Stimulated activated naive B cell treated with anti-CD40 and anti-IgM and Interleukin-4, amounts not matched to agents 10 μg/mL and 1 μg/mL and 100 μg/mL, for 72 hours (primary cell): ENCODE measurements at regions not wholly inside any gene's neighbourhood (a gene's known extent, or its start where the extent isn't known, plus 50 kb on each side); places are given as distances from the start of the nearest gene placed in this dataset.

Experiments used
- ATAC-seq, 2 donors: fragments of 150-1000 bp; cut with Tn5 transposase; replicated peaks; 2 replicates each; pipeline ENCODE4 v1.10.0; 2021; ENCODE audit warnings: moderate library complexity in 1 of 2
- DNase-seq: peaks from one replicate; pipeline ENCODE4 v3.0.0; 2021
- H3K27ac Mint-ChIP-seq: one replicate; pipeline ENCODE4 v1.8.0; 2022; ENCODE audit warnings: mild to moderate bottlenecking, mixed read lengths
- H3K27me3 Mint-ChIP-seq, 2 donors: one replicate each; pipeline ENCODE4 v1.8.0; 2022; ENCODE audit warnings: mixed read lengths in 2 of 2
- H3K36me3 Mint-ChIP-seq, 2 donors: one replicate each; pipeline ENCODE4 v1.8.0; 2022; ENCODE audit warnings: mixed read lengths in 2 of 2, mild to moderate bottlenecking in 1 of 2
- H3K4me1 Mint-ChIP-seq, 2 donors: one replicate each; pipeline ENCODE4 v1.8.0; 2022; ENCODE audit warnings: mixed read lengths in 2 of 2, mild to moderate bottlenecking in 1 of 2
- H3K4me3 Mint-ChIP-seq, 2 donors: one replicate each; pipeline ENCODE4 v1.8.0; 2022; ENCODE audit warnings: mild to moderate bottlenecking in 2 of 2, mixed read lengths in 2 of 2, moderate library complexity in 1 of 2
- H3K9me3 Mint-ChIP-seq, 2 donors: one replicate each; pipeline ENCODE4 v1.8.0; 2022; ENCODE audit warnings: mixed read lengths in 2 of 2, mild to moderate bottlenecking in 1 of 2

DNA sequence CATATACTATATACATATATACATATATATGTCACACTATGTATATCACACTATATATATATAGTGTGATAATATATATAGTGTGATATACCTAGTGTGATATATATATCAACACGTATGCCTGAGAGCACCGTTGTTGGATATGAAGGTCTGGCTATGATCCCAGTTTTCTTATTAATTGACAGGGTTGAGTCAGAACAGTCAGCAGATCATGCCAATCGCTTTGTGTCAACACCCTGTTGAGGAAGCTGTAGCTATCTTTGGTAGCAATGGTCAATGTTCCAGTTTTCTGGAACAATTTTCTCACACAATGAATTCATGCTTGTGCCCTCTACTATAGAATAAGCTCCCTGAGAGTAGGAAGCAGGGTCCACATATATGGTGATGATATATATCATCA, 496.0 kb upstream of the AGA start:
- no peak overlapping the region for H3K27ac Mint-ChIP-seq

DNA sequence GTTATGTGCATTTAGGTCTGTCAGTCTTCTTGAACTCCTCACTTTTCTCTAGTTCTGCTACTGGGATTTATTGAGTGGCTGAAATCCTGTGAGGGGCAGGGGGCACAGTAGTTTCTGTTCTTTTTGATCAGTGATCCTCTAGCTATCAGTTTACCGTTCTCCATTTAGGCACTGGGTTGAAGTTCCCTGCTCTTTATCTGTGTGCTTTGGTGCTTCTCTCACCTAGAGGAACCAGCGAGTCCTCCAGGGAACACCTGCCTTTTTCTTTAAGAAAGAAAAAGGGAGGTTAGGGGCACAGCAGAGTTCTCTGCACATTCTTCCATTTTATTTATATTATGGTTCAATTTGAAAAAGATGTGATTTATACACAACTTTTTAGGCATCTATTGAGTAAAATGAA, 503.0 kb upstream of the AGA start:
- H3K4me1 Mint-ChIP-seq: no peaks in the 10 kb centered on the region
- H3K36me3 Mint-ChIP-seq: no peaks in the 10 kb centered on the region
- H3K27me3 Mint-ChIP-seq: no peaks in the 10 kb centered on the region
- no peak for ATAC-seq
- H3K9me3 Mint-ChIP-seq: peaks cover 1 to 4% of the 10 kb centered on the region in 2 donors
- no peak for DNase-seq
- H3K27ac Mint-ChIP-seq: no peak overlapping the region
- H3K4me3 Mint-ChIP-seq: no peak overlapping the region

More for the DNA sequence above, 496.0 kb upstream of the AGA start:
- Mint-ChIP-seq H3K9me3 (peaks cover 0 to 3% of the 10 kb centered on the region in 2 donors), H3K4me1 (no peaks in the 10 kb centered on the region), H3K4me3 (no peak overlapping the region), H3K27me3 (no peaks in the 10 kb centered on the region), H3K36me3 (no peaks in the 10 kb centered on the region)
- ATAC-seq (no peak), DNase-seq (no peak)

DNA sequence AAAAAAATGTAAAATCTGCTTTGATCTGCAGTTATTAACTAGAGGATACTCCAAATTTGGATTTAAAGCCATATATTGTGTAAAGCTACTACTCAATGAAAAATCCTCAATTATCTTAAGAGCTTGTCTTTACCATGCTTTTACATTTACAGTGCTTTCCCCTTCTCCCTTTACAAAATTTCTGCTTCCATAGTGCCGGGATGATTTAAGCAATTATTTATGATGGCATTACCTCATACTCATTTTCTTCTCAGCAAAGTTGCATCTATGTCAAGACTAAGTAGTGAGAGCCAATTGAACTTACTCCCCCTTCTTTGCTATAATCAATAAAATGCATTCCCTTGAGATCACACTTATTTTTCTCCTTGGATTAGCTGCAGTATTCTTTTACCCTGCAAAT, 505.4 kb upstream of the AGA start:
- Mint-ChIP-seq H3K9me3 (peaks cover 0 to 7% of the 10 kb centered on the region in 2 donors), H3K27me3 (no peaks in the 10 kb centered on the region), H3K27ac (no peak overlapping the region), H3K4me1 (no peaks in the 10 kb centered on the region), H3K4me3 (no peak overlapping the region), H3K36me3 (no peaks in the 10 kb centered on the region)
- ATAC-seq: no peak
- no peak for DNase-seq

DNA sequence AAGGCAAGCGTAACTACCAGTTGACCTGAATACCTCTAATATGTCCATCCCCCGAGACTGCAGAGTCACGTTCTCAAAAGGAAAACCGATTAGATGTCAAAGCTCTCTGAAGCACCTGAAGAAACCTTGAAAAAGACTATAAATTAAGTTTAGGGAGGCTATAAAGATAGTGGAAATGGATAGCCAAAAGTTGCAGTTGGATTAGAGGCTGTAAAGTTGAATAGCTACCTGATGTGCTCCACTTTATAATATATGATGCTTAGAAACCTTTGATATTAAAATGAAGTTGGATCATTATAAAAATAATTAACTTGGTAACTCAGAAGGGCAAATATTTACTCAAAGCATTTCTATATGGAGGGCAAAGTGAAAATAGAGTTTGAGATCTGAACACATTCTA, 506.6 kb upstream of the AGA start:
- ATAC-seq (no peak), DNase-seq (no peak)
- Mint-ChIP-seq H3K9me3 (peaks cover 0 to 7% of the 10 kb centered on the region in 2 donors), H3K27ac (no peak overlapping the region), H3K4me1 (no peaks in the 10 kb centered on the region), H3K4me3 (no peak overlapping the region), H3K36me3 (no peaks in the 10 kb centered on the region), H3K27me3 (no peaks in the 10 kb centered on the region)

DNA sequence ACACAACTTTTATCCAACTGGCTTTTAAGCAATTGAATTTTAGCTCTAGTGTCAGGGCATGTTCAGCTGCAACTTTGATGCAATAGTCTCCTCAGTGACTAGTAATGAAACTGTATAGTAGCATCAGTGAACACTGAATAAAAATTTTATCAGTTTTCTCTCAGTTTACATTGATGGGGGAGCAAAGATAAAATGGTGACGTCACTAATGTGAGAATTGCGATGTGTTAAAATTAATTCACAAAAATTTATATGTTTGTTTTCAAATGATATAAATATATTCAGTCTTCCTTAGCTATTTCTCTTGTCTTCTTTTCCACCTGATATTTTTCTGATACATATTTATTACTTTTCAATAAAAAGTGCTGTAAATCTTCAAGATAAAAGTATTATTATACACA, 508.8 kb upstream of the AGA start:
- DNase-seq: no peak
- no peaks in the 10 kb centered on the region for H3K27me3 Mint-ChIP-seq
- no peaks in the 10 kb centered on the region for H3K36me3 Mint-ChIP-seq
- H3K4me1 Mint-ChIP-seq: no peaks in the 10 kb centered on the region
- no peak overlapping the region for H3K27ac Mint-ChIP-seq
- peaks cover 0 to 7% of the 10 kb centered on the region in 2 donors for H3K9me3 Mint-ChIP-seq
- no peak overlapping the region for H3K4me3 Mint-ChIP-seq
- ATAC-seq: no peak

DNA sequence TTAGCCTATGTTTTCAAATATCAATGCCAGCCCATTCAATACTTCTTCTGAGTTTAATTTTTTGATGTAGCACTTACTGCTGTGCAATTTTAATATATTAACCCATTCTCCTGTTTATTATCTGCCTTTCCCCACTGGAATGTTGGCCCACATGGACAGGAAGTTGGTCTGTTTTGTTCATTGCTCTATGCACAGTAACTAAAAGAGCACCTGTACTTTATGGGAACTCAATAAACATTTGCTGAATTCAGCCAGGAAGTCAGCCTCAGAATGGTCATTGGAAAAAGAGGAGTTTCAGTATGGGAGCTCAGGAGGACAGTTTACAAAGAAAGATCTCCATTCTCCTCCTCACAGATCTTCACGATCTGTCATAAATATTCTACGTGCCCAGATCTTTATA, 510.5 kb upstream of the AGA start:
- peaks cover 0 to 7% of the 10 kb centered on the region in 2 donors for H3K9me3 Mint-ChIP-seq
- no peaks in the 10 kb centered on the region for H3K4me1 Mint-ChIP-seq
- no peak for DNase-seq
- no peaks in the 10 kb centered on the region for H3K27me3 Mint-ChIP-seq
- no peak for ATAC-seq
- H3K36me3 Mint-ChIP-seq: no peaks in the 10 kb centered on the region
- no peak overlapping the region for H3K4me3 Mint-ChIP-seq
- H3K27ac Mint-ChIP-seq: no peak overlapping the region

DNA sequence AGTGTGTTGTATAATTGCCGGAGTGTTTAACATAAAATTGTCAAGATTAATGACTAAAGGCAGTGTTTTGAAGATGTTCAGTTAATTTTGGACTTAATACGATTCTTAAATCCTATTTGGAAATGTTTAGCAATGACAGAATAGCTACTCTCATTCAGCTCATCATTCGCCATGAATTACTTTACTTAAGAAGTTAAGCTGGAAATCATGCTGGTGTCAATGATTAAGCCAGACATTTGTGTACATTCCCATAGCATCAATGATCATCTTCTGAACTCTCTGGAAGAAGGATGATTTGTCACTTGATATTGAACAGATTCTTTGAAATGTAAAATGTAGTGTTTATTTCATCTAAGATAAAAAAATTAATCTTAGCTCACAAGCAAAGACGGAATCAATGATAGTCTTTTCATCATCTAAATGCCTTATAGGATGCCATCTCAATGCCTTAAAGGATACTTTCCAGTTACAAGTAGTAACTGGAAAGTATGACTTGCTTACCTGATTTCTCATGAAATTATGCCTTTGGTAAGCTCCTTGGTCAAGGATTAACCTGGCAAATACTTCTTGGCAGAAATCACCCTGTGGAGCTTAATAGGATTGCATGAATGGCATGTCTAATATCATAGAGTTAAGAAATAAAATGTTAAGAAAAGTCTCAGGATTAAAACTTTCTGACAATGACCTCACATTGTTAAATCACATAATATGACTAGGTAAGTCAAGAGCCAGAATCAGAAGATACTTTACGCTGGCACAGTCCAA, 515.5 kb upstream of the AGA start:
- Mint-ChIP-seq H3K4me1 (no peaks in the 10 kb centered on the region), H3K27me3 (no peaks in the 10 kb centered on the region)

DNA sequence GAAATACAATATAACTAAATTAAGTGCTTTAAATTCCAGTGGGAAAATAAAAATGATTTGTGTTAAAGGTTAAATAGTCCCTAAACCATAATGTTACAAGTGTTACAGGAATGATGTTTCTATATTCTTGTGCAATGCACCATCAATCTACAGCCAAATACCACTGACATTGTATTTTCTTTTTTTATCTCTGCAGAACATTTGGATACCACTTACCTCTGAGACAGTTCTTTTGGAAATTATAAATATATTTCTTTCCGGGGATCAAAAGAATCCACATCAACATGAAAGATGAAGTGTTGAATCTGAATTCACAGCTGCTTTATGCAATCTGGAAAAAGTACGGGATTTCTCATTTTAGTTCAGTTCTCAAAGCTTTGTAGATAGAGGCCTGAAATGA, 518.3 kb upstream of the AGA start:
- Mint-ChIP-seq H3K9me3 (peaks cover 3% of the 10 kb centered on the region in 2 donors), H3K4me3 (no peak overlapping the region), H3K27me3 (no peaks in the 10 kb centered on the region), H3K27ac (no peak overlapping the region), H3K36me3 (no peaks in the 10 kb centered on the region), H3K4me1 (no peaks in the 10 kb centered on the region)
- no peak for DNase-seq
- ATAC-seq: no peak

More for the DNA sequence above, 515.5 kb upstream of the AGA start:
- Mint-ChIP-seq H3K4me3 (no peak overlapping the region), H3K36me3 (no peaks in the 10 kb centered on the region), H3K9me3 (peaks cover 2 to 3% of the 10 kb centered on the region in 2 donors), H3K27ac (no peak overlapping the region)
- no peak for DNase-seq
- no peak for ATAC-seq

DNA sequence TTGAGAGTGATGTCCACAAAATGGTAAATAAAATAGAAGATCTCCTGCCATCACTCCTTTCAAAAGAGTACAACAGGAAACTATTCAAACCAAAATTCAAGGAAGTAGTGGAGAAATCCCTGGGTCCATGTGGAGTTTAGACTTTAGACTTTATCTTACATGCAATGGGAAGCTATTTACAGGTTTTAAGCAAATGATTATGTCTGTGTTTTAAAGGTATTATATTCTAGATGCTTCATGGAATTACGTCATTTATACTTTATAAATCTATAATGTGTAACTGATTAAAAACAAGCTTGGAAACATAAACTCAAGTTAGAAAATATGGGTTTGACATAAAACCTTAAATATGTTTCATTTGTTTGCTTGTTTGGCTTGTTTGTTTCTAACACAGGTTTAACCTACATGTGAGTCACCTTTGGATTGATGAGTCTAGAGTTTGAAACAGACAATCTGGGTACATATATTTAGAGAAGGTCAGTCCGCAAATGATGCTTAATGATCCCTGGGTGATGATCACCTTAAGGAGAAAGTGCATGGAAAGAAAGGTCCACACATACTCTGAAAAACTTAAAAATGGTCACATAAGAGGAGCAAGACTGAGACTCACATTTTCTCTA, 519.6 kb upstream of the AGA start:
- Mint-ChIP-seq H3K36me3 (no peaks in the 10 kb centered on the region), H3K4me1 (no peaks in the 10 kb centered on the region), H3K27ac (no peak overlapping the region), H3K4me3 (no peak overlapping the region), H3K27me3 (no peaks in the 10 kb centered on the region), H3K9me3 (peaks cover 3% of the 10 kb centered on the region in 2 donors)
- DNase-seq (no peak), ATAC-seq (no peak)

DNA sequence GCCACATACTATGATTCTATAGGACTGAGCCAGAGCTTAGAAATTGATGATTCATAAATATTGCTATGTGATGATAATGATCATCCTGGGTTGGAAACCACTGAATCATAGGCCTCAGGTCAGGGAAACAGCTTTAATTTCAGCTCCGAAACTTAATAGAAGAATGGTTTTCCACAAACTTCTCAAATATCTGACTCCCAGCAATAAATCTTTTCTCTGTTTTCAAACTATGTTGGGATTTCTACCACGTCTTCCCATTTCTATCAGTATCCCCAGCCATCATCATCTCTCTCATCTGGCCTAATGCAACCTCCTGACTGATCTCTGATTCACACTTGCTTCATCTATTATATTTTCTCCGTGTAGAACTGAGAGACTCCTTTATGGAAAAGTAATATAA, 521.8 kb upstream of the AGA start:
- DNase-seq: no peak
- no peak overlapping the region for H3K4me3 Mint-ChIP-seq
- H3K27ac Mint-ChIP-seq: no peak overlapping the region
- ATAC-seq: no peak
- no peaks in the 10 kb centered on the region for H3K36me3 Mint-ChIP-seq
- H3K9me3 Mint-ChIP-seq: peaks cover 3% of the 10 kb centered on the region in 2 donors
- H3K4me1 Mint-ChIP-seq: no peaks in the 10 kb centered on the region
- H3K27me3 Mint-ChIP-seq: no peaks in the 10 kb centered on the region

DNA sequence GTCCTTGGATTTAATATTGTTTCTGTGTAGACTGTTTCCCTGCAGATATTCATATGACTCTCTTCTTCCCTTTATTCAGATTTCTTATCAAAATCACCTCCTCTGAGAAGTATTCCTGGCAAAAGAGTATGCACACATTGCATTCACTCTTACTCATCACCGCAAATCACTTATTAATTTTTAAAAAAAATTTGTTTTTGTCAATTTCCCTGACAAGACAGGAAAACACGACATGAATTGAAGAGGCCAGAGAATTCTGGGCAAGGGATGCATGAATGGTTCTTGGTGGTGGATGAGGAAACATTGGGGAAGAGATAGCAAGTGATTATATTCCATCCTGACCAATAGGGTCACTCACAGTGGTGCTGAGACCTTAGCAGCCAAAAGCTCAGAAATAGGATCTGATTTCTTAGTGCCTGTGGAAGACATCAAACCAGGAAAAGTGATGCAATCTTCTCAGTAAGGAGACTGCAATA, 522.5 kb upstream of the AGA start:
- DNase-seq: no peak
- H3K36me3 Mint-ChIP-seq: no peaks in the 10 kb centered on the region
- ATAC-seq: no peak
- H3K4me1 Mint-ChIP-seq: no peaks in the 10 kb centered on the region
- H3K4me3 Mint-ChIP-seq: no peak overlapping the region
- no peaks in the 10 kb centered on the region for H3K27me3 Mint-ChIP-seq
- H3K27ac Mint-ChIP-seq: no peak overlapping the region
- peaks cover 3% of the 10 kb centered on the region in 2 donors for H3K9me3 Mint-ChIP-seq

DNA sequence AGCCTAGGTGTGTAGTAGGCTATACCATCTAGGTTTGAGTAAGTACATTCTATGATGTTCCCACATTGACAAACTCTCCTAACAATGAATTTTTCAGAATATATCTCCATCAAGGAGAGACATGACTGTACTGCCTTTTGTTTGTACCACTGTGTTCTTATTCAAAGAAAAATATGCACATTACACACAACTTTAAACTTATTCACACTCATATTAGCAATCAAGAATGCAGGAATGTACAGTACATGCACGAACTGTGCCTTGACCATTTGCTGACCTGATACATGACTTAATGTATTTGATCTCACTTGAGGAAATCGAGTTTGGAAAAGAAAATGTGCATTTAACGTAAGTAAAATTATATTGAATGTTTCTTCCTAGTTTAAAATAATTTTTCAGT, 525.1 kb upstream of the AGA start:
- Mint-ChIP-seq H3K4me1 (no peaks in the 10 kb centered on the region), H3K27me3 (no peaks in the 10 kb centered on the region), H3K27ac (no peak overlapping the region), H3K9me3 (peaks cover 3% of the 10 kb centered on the region in 2 donors), H3K4me3 (no peak overlapping the region), H3K36me3 (no peaks in the 10 kb centered on the region)
- ATAC-seq: no peak
- no peak for DNase-seq

DNA sequence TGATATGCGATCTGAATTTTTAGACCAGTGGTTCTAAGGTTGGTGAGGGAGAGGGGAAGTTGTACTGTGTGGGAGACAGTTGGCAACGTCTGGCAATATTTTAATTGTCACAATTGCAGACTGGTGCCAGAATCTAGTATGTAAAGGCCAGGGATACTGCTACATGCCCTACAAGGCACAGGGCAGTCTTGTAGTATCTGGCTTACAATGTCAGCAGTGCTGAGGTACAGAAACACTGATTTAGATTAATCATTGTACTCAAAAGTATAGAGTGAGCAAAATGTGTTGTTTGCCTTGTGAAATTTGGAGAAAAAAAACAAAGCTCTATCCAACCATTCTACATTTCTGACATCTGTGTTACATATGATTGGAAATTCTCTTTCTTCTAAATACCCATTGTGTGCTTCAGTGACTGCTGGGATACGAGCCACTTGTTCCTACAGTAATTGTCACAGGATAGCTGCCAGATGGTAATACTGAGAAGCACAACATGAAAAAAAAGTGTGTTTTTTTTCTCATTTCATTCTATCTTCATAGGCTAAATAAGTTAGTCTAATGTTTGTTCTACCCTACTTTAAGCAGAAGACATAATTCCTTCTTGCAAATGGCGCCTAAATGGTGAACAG, 526.7 kb upstream of the AGA start:
- Mint-ChIP-seq H3K27ac (no peak overlapping the region), H3K27me3 (no peaks in the 10 kb centered on the region), H3K4me3 (no peak overlapping the region), H3K4me1 (no peaks in the 10 kb centered on the region), H3K9me3 (peaks cover 0 to 2% of the 10 kb centered on the region in 2 donors), H3K36me3 (no peaks in the 10 kb centered on the region)
- no peak for ATAC-seq
- DNase-seq: no peak

DNA sequence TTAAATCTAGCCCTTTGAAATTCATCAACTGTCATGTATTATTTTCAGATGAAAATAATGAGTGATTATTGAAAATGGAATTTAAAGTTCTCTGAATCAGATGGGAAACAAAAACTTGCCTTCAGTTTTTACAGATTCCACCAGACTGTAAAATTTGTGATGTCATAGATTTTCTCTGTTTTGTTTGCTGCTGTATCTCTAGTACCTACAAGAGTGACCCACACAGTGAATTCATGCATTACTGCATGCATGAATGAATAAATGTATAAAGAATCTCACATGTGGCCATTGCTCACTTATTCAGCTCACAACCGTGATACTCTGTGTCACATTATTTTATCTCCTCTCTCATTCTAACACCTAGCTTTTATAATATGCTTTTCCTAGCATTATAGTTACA, 532.2 kb upstream of the AGA start:
- no peak for ATAC-seq
- Mint-ChIP-seq H3K4me1 (no peaks in the 10 kb centered on the region), H3K9me3 (no peaks in the 10 kb centered on the region), H3K27ac (no peak overlapping the region), H3K36me3 (no peaks in the 10 kb centered on the region), H3K4me3 (no peak overlapping the region), H3K27me3 (no peaks in the 10 kb centered on the region)
- DNase-seq: no peak
